ENCODE measurements at regions not wholly inside any gene's neighbourhood (a gene's known extent, or its start where the extent isn't known, plus 50 kb on each side); places are given as distances from the start of the nearest gene placed in this dataset.

- TF ChIP-seq RERE (CRISPR knock-in tag; IDR thresholded peaks at IDR 0.05; ENCODE audit: low read depth) (no peak), PCBP1 (IDR thresholded peaks at IDR 0.05; ENCODE audit: borderline replicate concordance, low read depth, low read length) (no peak), CTCF (CRISPR knock-in tag; IDR thresholded peaks at IDR 0.05) (no peak), ZBTB34 (CRISPR knock-in tag; IDR thresholded peaks at IDR 0.05) (no peak)
These were observed 164.1 kb upstream of the FAT1 start (continued) for GRCh38 chr4:186887752-186888151.
